GM23248 (cell line): ENCODE measurements at regions not wholly inside any gene's neighbourhood (a gene's known extent, or its start where the extent isn't known, plus 50 kb on each side); places are given as distances from the start of the nearest gene placed in this dataset.

Experiments
- EZH2 ChIP-seq: fragments of 200-600 bp; sonication (generic); IDR thresholded peaks from 2 replicates; pipeline ENCODE4 v1.6.1; 2018; ENCODE audit warnings: antibody characterized with exemption, mild to moderate bottlenecking; ENCODE audit not compliant: insufficient read depth, poor library complexity, severe bottlenecking
- EZH2phosphoT487 ChIP-seq: fragments of 200-600 bp; sonication (generic); IDR thresholded peaks from 2 replicates; pipeline ENCODE4 v1.6.1; 2018; ENCODE audit warnings: antibody characterized with exemption, moderate library complexity, mild to moderate bottlenecking, low read depth; ENCODE audit not compliant: insufficient read depth

GRCh38 chr5:155655569-155655968 is 642.0 kb downstream of the KIF4B start:
- no peak for TF ChIP-seq EZH2phosphoT487
- no peak for TF ChIP-seq EZH2
